Ammon's horn (tissue), 1 donor: ENCODE measurements at regions not wholly inside any gene's neighbourhood (a gene's known extent, or its start where the extent isn't known, plus 50 kb on each side); places are given as distances from the start of the nearest gene placed in this dataset.
A peak's percentile ranks its signal among the peaks of the same experiment; 100 is the strongest.
"Not testable (repeated sequence)": the region's sequence is repeated elsewhere in the genome, so short reads cannot be mapped to it uniquely, and the experiment has no call there.

Experiments
- DNase-seq: peaks from one replicate; pipeline ENCODE4 v3.0.0-alpha.2; 2016; ENCODE audit warnings: low spot score

DNA sequence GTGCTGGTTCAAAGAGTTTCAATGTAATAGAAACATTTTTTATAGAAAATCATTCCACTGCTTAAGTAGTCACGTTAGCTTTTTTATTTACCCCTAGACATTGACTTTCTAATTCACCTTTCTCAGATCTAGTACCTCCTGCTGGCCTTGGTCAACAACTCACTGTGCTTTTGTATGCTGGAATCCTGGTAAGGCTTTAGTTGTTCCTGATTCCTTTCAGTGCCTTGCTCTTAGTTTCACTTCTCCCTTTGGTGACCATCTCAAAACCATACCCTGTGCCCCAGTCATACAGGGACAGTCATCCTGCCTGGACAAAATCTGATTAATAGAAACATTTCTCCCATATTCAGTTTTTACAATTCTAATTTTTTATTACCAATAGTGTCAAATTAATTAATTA lies 130.2 kb downstream of the GPR37 start:
- DNase-seq, result no peak

DNA sequence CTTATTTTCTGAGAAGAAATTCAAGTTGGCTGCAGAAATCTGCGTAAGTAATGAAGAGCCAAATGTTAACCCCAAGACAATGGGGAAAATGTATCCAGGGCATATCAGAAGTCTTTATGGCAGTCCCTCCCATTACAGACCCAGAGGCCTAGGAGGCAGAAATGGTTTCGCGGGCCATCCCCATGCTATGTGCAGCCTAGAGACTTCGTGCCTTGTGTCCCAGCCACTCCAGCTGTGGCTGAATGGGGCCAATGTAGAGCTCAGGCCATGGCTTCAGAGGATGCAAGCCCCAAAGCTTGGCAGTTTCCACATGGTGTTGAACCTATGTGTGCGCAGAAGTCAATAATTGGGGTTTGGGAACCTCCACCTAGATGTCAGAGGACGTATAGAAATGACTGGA lies 131.9 kb downstream of the GPR37 start:
- DNase-seq, result no peak

GRCh38 chr7:124630395-124630794 lies 135.2 kb downstream of the GPR37 start:
- peak; percentile 14 for DNase-seq

DNA sequence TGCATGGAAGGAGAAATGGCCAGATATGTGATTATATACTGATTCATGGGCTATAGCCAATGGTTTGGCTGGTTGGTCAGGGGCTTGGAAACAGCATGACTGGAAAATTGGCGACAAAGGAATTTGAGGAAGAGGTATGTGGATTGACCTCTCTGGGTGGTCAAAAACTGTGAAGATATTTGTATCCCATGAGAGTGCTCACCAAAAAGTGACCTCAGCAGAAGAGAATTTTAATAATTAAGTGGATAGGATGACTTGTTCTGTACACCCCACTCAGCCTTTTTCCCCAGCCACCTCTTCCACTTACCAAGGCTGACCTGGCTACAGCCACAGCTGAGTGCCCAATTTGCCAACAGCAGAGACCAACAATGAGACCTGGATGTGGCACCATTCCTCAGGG lies 146.7 kb downstream of the GPR37 start:
- no peak for DNase-seq

- not testable (repeated sequence) for DNase-seq
Measured at GRCh38 chr7:124618051-124618450, 147.5 kb downstream of the GPR37 start.

DNA sequence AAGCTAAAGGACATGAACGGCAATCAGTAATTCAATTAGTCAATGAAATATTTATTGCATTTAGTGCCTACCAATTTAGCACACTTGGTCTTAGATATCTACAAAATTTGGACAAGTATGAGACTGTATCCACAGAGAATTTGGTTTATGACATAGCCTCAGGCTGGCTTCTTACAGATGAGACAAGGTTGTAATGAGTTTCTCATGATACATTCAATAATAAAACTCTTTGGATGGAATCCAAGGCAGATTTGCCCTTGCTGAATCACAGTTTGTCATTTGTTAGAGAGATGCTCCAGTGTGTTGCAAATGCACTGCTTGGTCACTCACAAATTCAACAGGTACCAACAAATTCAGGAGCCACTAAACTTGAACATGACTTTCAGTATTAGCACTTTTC lies 162.5 kb downstream of the GPR37 start:
- DNase-seq, result no peak

DNA sequence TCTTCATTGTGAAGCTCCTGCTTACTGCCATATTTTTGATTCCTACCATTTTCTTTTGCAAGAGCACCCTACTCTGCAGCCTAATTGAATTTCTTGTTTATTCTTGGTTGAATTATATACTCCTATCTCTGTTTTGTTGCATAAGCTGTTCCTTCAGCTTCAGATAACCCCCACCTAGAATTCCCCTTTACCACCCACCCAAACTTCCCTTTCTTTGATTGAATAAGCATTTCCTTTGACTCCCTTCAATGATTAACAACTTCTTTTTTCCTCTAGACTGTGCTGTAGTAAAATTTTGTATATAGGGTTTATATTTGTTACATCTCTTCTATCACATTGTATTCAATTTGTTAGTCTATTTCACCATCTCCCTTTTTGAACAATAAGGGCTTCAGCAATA lies 168.1 kb downstream of the GPR37 start:
- DNase-seq, result no peak

- no peak for DNase-seq
Measured at GRCh38 chr7:124596881-124597280, 168.7 kb downstream of the GPR37 start.

- no peak for DNase-seq
Measured at GRCh38 chr7:124590814-124591213, 174.8 kb downstream of the GPR37 start.

GRCh38 chr7:124577256-124577655 lies 188.3 kb downstream of the GPR37 start:
- DNase-seq, result no peak

- DNase-seq, result no peak
Measured at GRCh38 chr7:124575176-124575575, 190.4 kb downstream of the GPR37 start.

- DNase-seq, result no peak
Measured at GRCh38 chr7:124570558-124570957, 195.0 kb downstream of the GPR37 start.

DNA sequence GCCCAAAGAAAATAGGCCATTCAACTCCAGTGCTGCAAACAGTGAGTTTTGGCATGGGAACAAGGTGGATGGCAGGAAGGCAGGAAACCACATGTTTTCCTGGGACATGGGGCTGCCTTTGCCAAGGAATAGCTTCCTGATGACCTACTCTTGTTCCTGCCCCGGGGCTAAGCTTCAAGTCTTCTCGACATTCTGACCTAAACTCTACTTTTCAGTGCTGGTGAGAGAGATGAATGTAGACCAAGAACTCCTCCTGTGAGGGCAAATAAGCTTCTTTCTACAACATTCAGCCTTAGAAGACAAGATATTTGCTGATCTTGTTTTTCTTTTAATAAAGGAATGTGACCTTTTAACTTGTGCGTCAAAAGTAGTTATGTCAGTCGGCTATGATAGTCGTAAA lies 199.0 kb downstream of the GPR37 start:
- no peak for DNase-seq

DNA sequence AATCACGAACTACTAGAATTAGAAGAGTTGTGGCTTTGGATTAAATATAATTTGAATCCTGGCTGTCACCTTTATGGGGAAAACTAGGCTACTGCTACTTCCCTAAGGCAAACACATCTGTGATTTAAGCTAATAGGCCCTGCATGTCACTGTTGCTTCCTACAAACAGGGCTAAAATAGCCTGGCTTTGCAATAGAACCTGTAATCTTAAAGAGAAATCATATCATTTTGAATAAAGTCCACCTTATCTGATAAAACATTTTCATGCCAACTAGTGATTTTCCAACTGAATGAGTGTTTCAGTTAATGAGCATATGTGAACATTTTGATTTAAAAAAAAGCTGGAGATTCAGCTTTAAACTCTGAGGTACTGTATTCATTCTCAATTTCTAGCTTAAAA lies 208.0 kb downstream of the GPR37 start:
- no peak for DNase-seq

- DNase-seq, result peak; percentile 66
Measured at GRCh38 chr7:124557101-124557500, 208.5 kb downstream of the GPR37 start.

GRCh38 chr7:124553502-124553901 lies 212.1 kb downstream of the GPR37 start:
- no peak for DNase-seq

DNA sequence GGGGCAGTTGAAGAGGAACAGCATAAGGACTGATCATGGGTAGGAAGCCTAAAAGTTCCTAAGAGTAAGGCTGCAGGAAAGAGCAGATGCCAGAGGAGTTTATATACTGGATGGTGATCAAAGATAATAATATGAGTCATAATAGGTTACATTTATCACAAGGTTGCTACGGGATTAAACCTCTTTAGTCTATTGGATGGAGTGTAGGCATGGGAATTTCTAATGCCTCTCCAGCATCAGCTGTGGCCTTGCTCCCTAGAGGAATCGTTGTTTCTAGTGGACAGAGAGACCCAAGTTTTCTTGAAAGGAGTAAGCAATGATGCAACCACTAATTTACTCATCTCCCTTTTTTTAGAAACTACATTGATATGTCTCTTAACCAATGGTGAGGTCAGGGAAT lies 213.4 kb downstream of the GPR37 start:
- DNase-seq, result no peak

DNA sequence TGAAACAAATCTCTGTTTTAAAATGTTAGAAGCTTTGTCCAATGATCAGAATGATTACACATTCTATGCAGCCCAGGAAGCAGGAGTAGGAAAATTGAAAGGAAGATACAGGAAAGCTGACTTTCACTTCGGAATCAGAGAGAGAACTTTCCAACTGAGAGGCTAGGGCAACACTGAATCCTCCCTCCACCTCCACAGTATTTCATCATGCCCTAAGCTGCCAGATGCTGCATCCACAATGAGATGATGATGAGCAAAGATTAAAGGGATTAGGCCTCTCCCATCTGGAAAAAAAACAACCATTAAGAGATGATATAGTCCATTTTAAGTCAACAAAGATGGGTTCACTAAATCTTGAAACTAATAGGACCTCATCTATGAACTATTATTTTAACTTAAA lies 215.6 kb downstream of the GPR37 start:
- DNase-seq, result peak; percentile 24

- no peak for DNase-seq
Measured at GRCh38 chr7:124542476-124542875, 223.1 kb downstream of the GPR37 start.

DNA sequence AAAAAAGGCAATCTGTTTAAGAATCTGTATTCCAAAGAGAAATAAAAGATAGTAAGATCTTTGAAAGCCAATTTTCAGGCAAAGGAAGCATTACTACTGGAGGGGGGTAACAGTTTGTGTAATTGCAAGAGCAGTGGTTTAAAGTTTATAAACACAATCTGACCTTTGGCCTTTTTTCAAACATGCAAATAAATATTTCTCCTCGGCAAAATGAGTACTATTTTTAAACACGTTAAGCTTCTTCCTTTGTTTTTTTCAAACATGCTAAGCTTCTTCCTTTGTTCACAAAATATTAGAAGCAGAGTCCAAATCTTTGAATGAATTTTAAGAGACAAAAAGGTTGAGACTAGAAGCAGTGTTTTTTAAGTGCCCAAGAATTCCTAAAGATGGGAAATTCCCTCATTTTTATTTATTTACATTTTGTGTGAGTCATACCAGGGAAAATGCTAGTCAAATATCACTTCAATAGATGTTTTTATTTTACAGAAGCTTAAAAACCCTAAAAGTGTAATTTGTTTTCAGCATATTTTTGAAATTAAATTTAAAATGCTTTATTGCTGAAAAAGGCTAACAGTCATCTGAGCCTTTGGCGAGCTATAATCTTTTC lies 229.3 kb downstream of the GPR37 start:
- DNase-seq, result no peak

DNA sequence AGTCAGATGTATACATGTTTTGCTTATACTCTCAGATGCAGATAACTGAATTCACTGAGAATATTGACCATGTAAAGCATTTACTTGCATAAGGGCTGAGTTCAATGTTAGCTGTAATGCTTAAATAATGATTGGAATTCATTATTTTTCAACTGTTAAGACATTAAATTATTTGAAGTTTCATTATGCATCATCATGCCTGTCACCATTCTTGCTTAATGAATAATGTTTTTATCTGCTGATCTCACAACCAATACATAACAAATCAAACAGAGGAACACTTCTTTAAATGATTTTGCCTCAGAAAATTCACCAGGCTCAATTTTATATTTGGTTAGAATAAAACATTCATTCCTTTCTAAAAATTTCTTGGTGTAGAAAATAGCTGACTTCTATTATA lies 233.4 kb downstream of the GPR37 start:
- DNase-seq, result no peak

DNA sequence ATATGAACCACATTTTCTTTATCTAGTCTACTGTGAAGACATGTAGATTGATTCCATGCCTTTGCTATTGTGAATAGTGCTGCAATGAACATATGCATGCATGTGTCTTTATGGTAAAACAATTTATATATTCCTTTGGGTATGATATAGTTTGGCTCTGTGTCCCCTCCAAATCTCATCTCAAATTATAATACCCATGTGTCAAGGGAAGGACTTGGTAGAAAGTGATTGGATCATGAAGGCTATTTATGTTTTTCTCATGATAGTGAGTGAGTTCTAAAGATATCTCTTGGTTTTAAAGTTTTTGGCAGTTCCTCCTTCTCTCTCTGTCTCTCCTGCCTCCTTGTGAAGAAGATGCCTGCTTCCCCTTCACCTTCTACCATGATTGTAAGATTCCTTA lies 248.7 kb downstream of the GPR37 start:
- DNase-seq, result no peak

DNA sequence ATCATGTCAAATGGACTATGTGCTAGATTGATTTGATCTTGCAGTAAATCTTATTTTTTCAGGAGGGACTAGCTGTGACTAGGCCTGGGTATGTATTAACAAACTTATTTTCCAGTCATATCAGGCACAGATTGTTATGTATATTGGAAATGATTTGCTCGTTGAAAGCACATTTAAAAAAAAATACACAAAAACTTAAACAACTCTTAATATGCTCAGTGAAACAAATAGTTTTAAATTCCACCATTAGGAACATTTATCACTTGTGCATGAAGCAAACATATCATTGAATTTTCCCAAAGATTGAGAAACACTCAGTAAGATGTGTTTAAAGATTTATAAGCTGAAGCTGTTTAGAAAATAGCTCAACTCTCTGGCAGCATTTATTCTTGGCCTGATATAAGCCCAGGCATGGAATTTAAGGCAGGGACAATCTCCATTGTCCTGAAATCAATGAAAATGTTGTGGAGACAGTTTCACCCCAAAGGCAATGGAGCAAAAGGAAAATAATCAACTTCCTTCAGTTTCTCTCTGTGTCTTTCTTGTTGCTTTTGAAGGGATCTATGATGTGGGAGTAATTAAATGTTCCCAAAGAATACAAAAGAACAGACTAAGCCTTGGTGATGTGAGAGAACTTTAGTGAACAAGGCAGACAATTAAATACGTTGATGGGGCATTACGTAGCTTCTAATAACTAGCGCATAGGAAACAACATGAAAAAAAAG lies 250.3 kb downstream of the GPR37 start:
- peak; percentile 3 for DNase-seq

DNA sequence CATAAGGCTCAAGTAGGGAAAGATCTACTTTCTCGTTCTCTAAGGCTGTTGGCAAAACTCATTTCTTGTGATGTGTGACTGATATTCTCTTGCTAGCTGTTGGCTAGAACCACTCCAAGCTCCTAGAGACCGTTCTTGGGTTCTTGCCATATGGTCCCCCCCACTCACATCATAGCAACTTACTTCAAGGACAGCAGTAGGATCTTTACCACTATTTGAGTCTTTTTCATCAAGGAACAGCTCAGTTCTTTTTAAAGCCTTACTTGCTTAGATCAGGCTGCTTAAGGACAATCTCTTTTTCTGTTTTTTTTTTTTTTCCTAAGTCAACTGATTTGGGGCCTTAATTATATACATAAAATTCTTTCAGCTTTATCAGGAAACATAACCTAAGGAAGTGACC lies 251.1 kb downstream of the GPR37 start:
- no peak for DNase-seq
